Suppressor macrophage treated with lipopolysaccharide for 1 hour (primary cell): ENCODE measurements at regions not wholly inside any gene's neighbourhood (a gene's known extent, or its start where the extent isn't known, plus 50 kb on each side); places are given as distances from the start of the nearest gene placed in this dataset.

ENCODE experiments used
- DNase-seq, 3 donors: peaks; one replicate each; pipeline ENCODE4 v3.0.0-alpha.2; 2020 to 2022

DNA sequence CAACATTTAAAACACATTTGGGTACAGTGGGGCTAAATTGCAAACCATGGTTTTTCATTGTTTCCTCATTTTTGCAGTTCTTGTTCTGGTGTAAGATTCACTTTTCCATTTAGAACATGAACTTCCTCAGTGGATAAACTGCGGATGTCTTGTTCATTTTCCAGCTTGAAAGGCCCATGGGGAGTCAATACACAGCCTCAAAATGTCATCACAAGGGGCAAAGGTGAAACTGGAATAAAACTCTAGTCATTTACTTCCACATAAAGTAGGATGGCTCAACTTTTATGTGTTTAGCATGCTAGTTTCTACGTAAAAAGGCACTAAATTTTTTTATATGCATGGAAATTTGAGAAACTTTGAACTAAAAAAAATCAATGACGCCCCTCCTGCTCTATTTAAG is 718.8 kb downstream of the TLR4 start:
- no peak for DNase-seq

DNA sequence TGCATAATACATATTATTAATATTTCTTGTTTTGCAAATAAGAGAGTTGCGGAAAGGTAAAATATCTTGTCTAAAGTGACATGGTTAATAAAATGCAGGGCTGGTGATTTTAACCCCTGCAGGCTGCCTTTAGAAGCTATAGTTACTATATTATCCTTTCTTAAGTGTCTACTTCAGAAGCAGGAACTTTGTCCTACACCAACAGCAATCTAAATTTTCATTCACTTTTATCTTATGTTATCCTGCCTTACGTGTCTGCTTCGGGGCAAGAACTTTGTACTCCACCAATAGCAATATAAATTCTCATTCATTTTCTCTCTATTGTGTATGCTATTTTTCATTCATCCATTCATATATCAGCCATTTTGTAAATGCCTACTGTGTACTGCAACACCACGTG is 719.5 kb downstream of the TLR4 start:
- DNase-seq: no peak

DNA sequence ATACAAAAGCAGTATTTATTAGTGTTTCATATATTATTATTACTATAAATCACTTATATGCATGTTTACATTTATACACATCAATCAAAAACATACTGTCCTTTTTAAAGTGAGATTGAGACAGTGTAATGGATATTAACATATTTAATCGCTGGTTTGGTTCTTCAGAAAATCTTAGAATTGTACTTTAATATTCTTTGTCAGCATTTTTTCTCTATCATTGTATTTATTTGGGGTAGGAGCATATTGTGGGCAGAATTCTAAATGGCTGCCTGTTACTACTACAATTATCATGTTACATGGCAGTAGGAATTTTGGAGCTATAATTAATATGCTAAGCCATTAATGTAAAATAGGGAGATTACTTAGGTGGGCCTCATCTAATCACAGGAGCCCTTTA is 722.6 kb downstream of the TLR4 start:
- no peak for DNase-seq

DNA sequence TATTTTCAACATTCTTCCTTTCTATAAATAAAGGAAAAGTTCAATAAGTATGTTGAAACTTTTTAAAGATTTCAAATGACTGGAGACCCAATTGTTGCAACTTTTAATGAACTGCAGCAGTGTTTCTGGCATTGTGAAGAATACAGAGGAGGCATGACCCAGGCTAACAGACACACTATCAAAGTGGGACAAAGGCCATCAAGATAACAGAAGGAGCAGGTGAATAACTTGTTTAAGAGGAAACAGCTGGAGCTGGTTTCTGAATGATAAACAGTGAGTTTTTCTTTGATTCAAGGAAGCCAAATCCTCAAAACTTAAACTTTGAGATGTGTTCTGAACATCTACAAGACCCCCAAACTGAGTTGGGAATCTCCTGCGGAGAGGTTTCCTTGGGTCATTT is 734.6 kb downstream of the TLR4 start:
- DNase-seq: no peak

DNA sequence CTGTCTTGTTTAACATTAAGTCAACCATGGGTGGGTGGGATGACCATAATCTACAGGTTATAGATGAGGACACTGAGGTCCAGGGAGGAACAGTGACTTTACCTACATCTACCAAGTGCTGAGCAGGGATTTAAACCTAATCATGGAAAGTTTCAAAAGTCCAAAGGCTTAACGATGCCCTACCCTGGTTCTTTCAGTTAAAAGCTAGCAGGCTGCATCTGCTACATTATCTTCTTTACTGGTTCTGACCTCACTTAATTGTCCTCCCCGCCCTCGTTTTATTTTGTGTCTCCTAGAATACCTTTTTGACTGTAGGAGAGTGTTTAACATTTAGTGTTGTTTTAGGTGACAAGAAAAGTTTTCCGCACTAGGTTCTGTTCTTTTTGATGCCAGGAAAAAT is 735.2 kb downstream of the TLR4 start:
- DNase-seq: no peak

DNA sequence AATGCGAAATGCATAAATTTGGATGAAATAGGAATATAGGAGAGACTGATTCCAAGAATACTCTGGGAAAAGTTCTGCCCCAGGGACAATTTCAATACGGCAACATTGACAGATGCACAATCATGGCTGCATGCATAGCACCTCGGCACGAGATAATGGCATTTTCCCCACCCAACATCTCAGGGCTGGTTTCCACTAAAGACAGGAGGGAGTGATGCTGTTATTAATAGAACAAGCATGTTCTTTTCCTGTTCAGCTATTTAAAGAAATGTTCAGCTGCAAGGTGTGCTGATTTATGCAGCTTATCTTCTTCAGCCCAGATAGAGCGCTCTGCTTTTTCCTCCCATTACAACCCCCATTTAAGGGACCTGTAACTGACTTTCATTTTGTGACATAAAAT is 740.2 kb downstream of the TLR4 start:
- DNase-seq: no peak

DNA sequence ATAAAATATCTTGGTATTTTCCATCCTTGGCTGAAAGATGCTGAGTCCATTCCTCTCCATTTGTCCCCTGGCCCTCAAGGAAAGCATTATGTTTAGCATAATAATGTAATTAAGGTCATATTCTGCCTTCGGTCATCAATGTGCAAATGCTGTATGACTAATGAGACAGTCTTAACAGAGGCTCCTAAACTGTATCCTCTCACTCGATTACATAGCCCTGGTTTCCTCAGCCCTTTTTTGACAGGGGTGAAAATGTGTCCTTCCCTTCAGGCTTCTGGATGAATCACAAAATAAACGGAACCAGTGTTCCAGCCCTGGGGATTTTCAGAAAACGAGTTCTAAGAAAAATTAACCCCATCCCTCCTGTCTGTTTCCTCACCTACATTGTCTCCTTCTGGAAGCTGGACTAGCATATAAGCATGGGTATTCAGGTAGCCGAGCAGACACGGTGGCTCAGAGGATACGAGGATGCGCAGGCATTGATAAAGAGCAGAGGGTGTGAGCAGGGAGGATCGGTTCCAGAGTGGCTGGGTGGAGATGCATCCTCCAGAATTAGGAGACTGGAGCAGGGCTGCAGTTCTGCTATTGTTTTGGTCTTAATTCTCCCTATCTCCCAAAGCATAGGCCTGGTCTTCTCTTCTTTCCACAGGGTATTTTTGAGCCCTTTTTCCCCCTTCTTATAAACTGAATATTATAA is 742.9 kb downstream of the TLR4 start:
- DNase-seq: no peak

DNA sequence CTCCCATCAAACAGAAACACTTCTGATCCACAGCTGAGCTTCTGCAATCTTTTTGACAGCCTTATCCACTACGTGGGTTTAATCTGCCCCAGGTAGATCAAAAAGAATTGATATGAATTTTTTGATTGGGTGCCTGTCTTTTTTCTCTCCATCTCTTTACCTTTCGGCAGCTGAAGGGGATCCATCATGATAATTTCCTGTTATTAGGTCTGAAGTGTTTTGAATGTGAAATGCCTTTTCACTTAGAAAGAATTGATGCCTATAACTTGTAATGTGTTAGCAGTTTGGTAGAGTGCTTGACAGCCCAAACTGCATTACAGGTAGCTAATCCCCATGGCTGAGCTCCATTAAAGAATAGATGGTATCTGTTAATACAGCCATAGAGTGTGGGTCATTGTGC is 745.4 kb downstream of the TLR4 start:
- no peak for DNase-seq

DNA sequence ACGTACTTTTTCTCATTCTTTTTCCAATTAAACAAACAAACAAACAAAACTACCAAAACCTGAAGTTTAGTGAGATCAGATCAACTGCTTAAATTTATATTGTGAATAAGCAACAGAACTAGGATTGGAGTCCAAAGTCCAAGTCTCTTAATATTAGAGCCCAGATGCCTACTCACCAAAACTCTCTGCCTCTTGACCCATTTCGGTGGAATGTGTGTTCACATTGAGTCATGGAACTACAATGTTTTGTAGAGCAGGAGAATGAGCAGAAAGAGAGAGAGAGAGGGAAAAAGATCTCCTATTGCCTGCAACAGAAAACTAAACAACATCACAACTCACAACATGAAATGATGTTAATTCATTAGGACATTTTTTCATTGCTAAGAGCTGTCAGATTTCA is 751.1 kb downstream of the TLR4 start:
- DNase-seq: no peak

DNA sequence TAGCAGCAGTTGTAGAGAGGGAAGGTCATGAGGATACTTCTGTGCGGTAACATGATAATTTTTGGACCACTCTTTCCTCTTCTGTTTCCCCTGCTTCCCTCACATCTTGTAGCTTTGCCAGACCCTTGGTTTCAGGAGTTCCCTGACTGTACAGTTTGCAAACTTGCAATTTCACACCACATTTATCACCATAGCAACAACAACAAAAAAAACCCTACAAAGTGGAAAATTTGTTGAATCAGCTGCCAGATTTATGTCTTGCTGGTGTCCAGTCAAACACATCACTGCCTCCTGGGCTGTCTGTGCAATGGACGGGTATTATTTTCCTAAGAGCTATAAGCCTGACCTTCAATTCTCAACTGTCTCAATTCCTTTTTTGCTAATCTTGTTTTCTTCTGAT is 751.6 kb downstream of the TLR4 start:
- no peak for DNase-seq

DNA sequence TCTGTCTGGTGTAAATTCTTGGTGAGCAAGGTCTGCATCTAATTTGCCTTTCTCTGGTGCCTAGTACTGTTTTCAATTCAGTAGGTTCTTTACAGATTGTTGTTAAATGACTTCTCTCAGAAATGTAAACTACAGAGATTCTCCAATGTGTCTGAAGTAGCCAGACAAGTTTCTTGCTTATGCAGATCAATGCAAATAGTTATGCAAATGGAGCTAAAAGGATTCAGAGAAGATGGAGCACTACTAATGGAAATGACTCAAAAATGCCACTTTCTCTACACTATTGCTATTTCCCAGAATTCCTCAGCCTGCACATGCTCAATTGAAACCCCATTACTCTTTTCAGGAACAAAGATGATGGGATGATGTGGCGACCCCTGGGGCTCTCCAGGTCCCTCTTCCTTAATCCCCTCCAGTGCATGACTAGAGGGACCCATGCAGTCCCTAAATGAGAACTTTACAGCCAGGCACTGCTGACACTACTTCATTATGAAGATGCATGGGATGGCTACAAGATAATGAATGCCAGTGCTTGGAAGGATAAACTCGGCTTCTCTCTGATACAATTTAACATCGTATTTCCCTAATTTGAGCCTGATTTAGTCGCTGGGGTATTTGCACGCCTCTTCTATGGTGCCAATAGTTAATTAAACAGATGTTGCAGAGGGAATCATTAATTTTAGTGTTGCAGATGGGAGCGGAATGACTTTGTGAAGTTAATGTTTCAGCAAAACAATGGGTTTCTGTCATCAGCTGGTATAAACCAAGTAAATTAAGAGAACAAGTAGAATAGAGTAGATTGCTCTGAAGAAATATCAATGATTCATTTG is 753.2 kb downstream of the TLR4 start:
- no peak for DNase-seq

DNA sequence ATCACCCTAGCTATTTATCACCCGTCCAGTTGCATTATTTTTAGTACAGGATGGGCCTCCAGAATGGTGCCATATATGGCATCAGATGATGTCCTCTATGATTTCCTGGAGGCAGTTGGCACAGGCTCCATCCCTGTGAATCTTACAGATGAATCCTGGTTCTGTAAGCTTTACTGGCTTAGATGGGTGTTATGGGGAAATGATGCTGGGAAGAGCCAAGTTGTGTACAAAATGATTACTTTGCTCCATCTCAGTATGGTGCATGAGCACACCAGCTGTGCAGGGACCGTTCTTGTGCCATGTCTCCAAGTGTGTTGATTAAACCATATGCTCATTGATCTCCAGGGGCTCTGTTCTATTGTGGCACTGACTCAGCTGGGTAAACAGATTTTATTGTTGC is 755.7 kb downstream of the TLR4 start:
- no peak for DNase-seq

DNA sequence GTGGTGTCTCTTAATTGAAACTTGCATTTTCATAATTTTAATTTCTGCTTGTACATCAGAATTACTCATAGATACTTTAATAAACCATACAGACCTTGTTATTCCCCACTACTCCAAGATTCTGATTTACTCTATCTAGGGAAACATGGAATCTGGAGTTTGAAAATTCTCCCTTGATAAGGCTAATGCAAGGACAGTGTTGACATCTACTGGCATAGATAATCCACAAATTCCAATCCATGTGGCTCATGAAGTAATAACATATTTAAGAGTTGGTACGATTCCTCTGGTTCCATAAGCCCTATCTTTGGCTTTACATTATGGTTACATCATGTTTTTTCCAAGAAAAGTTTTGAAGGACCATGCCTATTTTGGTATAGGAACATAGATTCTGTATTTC is 759.2 kb downstream of the TLR4 start:
- no peak for DNase-seq

DNA sequence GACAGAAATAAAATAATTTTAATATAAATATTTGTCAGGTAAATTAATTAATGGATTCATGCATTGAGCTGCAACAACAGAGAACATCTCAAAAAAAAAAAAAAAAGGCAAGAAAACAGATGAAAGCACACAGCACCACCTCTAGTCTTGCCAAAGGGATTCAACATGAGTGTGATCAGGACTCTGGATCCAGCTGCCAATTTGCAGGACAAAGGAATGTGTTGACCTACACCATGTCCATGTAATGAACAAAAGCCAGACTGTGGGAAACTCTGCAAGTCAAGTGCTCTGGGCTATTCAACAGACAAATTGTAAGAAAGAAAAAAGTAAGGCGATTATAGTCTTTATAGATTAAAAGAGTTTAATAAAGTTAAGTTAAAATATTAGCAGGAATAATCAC is 769.3 kb downstream of the TLR4 start:
- DNase-seq: no peak

DNA sequence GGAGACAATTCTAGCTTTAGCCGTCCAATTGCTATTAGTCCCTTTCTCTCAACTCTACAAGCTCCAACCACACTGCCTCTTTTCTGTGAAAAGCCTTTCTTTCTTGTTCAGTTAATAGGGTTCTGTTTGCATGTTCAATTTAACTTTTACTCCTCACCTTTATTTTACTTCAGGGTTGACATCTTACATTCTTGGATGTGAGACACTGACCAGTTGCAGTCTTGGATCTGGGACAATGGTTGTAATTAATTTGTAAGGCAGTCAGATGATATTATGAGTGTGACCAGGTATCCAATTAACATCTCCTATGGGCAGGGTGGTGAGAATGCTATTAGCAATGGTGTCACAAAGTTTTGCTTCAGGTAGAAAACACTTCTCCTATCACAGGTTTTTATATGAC is 774.5 kb downstream of the TLR4 start:
- DNase-seq: no peak

DNA sequence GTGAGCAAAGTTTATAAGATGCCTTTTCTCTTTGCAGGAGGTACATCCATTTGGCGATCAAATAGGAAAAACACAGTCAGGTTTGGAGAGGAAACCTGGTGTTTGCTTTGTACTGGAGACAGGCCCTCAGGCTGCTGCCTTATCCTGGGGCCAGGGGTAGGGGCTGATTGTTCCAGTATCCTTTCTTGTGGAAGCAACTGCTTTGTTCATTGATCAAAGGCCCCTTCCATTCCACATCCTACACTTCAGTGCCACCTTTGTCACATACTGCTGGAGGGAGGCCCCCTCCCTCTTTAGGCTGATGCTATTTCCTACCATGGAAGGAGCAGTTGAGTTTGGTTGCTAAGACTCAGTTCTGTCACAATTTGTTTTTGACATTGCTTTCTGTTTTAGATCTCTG is 778.1 kb downstream of the TLR4 start:
- no peak for DNase-seq

DNA sequence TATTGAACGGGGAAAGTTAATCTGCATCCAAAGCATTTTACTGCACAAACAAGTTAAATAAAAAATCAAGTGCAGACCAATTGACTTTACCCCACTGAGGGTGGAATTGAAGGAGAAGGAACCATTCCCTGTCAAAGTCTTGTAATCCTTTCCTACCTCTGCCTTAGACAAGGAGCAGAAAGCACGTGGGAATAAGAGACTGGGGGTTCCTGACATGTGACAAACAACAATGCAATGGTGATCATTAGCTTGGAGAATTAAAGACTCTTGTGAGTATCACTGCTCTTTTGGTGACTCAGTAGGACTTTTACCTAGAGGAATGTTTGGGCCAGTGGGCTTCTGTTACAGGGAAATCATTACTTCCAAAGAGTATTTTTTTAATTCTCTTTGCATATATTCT is 779.5 kb downstream of the TLR4 start:
- no peak for DNase-seq

DNA sequence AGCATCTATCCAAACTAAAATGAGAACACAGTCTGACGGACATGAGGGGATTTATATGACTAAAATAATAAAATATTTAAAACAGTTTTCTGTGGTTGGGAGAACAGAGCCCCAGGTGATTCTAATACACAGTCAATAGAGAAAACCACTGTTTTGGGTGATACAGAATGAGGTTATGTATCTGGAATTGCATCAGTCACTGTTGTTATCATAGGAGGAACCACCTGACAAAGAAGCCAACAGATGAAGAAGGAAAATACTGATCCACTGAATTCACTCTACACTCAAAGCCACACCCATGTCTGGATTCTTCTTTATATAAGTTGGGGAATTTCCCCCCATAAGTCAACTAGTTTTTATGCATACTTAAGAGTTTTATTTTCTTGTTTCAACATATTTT is 799.0 kb downstream of the TLR4 start:
- DNase-seq: no peak

DNA sequence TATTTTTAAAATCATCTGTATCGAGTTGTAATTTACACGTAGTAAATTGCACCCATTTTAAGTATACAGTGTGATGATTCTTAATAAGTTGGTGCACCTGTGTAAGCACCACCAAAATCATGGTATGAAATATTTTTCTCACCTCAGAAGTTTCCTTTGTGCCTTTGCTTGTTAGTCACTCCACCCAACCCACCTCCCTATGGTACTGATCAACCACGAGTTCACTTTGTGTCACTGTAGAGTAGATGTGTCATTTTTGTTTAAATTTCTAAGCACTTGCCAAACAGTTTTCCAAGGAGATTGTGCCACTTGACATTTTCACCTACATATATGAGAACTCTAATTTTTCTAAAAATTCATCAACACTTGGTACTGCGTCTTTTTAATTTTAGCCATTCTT is 806.5 kb downstream of the TLR4 start:
- no peak for DNase-seq

DNA sequence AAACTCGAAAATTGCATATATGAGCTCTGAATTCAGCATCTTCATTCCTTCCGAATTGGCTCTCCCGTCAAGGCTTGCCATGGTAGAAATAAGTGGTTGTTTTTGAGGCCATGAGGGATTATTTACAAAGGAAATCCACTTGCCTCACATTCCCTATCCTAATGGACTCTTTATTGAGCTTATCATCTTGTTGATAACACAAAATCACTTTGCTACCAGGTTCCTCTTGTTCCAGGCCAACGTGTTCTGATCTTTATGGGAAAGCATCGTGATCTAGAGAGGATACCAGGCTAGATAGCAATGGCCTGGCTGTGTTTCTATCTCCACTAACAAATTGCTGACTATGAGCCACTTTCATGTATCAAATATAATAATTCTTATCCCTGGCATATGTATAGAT is 811.7 kb downstream of the TLR4 start:
- DNase-seq: no peak

DNA sequence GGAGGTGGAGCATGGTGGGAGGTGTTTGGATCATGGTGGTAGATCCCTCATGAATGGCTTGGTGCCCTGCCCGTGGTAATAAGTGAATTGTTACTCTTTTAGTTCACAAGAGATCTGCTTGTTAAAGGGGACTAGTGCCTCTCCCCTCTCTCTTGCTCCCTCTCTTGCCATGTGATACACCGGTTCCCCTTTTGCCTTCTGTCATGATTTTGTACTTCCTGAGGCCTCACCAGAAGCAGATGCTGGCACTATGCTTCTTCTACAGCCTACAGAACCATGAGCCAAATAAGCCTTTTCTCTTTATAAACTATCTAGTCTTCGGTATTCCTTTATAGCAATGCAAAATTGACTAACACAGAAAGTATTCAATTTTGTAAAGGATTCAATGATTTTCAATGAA is 817.1 kb downstream of the TLR4 start:
- no peak for DNase-seq

DNA sequence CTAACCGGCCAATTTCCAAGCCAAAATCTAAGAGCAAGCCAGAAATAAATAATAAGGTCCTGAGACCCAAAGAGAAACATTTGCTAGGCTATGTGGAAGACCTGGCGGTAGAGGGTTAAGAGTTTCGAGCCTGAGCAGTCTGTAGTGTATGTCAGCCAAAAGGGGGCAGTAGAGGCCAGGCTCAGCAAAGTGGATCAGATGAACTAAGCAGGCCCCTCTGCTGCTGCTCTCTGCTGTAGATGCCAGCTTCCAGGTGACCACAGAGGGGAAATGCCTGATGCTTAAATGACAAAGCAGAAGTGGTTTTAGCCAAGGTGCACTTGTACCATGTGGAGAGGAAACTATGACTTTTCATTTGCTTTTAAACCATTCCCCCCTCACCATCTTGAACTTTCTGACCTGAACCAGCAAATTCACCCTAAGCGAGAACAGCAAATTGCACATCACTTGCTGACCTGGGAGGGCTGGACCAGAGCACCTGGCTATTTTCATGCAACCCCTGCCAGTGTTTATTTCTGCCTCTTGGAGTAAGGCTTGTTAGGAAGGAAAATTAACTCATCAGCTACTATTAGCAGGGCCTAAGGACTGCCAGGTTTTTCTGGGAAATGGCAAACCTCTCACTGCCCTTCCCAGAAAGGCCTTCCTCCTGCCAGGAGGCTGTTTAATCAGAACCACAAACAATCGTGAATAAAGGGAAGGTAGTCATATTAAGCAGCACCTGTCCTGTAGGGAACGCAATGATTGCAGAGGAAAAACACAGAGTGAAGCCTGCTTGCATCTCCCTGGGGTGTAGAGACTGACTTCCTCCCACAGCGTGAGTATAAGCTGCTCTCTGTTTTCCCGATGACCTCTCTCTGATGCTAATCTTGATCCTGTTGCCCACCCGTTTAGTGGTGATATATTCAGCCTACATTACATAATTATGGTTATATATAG is 818.2 kb downstream of the TLR4 start:
- DNase-seq: peak; percentile 50 to 65 (median 62)

DNA sequence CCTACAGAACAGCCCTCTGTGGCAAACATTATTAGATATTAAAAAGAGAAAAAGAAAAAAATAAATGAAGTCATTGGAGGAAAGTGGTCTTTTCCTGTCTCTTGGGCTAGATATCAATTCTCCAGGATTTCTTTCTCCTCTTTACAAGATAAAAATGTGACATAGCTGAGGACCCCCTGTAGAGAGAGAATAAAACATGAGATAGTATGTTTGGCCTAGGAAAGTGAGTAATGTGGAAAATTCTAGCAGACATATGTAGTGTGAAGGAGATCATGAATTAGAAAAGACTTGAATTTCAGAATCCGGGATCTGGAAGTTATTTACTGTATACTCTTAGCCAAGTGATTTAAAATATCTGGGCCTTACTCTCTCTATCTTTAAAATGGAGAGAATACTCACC is 823.1 kb downstream of the TLR4 start:
- no peak for DNase-seq

DNA sequence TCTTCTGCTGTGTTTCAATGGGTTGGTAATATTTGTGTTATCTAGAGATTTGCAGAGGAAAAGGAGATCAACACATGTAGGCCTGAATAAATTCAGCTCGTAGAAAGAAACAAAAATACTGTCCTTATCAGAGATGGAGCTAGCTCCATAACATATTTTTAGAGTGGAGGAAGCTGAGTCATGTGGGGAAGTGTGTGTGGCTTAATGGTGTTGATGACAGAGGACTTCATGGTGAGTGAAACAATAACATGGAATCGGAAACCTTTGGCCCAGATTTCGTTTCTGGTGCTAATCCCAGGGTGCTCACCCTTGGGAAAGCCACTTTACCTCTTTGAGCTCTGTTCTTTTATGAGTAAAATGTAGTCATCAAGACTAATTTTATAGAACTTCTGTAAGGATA is 825.0 kb downstream of the TLR4 start:
- DNase-seq: peak; percentile 40 to 52 (median 41)
